ENCODE measurements at regions not wholly inside any gene's neighbourhood (a gene's known extent, or its start where the extent isn't known, plus 50 kb on each side); places are given as distances from the start of the nearest gene placed in this dataset.

- Mint-ChIP-seq H3K4me3 (peak overlapping the region; percentile 55), H3K27ac (peak overlapping the region; percentile 49 to 83), H3K4me1 (peaks cover 11 to 18% of the 10 kb centered on the region in 2 donors), H3K9me3 (peaks cover 0 to 2% of the 10 kb centered on the region in 2 donors), H3K36me3 (no peaks in the 10 kb centered on the region), H3K27me3 (ENCODE audit: low read depth in 2 of 2) (peaks cover 0 to 2% of the 10 kb centered on the region in 2 donors)
- no peak for TF ChIP-seq CTCF (IDR thresholded peaks at IDR 0.05)
- no peaks in the 10 kb centered on the region for H3K36me3 ChIP-seq (ENCODE audit: control insufficient read depth, insufficient read depth, low read length)
- no peak for DNase-seq
- H3K4me3 ChIP-seq (ENCODE audit: low read length), result no peak overlapping the region
- 77% methylated on average over 1 of the region's 1 CpG for WGBS (ENCODE audit: insufficient coverage)
- ATAC-seq, result no peak
- intact Hi-C loops (cut with micrococcal nuclease), result no loop called here
- H3K27ac ChIP-seq (ENCODE audit: low read length), result no peak overlapping the region
- no peaks in the 10 kb centered on the region for H3K27me3 ChIP-seq (ENCODE audit: control insufficient read depth, insufficient read depth, low read length)
- no peaks in the 10 kb centered on the region for H3K9me3 ChIP-seq (ENCODE audit: control insufficient read depth, insufficient read depth, low read length)
- peaks cover 3% of the 10 kb centered on the region for H3K4me1 ChIP-seq (ENCODE audit: control insufficient read depth, insufficient read depth, low read length)
Observed at GRCh38 chr4:15349965-15350364, 77.9 kb upstream of the C1QTNF7 start.

GRCh38 chr4:15352524-15352923 lies 75.3 kb upstream of the C1QTNF7 start:
- DNase-seq, result no peak
- WGBS (ENCODE audit: insufficient coverage), result 88% methylated on average over 2 of the region's 2 CpGs
- ATAC-seq, result no peak
- H3K4me1 Mint-ChIP-seq, result peaks cover 17 to 18% of the 10 kb centered on the region in 2 donors
- Histone ChIP-seq H3K4me3 (ENCODE audit: low read length) (no peak overlapping the region), H3K36me3 (ENCODE audit: control insufficient read depth, insufficient read depth, low read length) (no peaks in the 10 kb centered on the region), H3K27ac (ENCODE audit: low read length) (no peak overlapping the region), H3K27me3 (ENCODE audit: control insufficient read depth, insufficient read depth, low read length) (no peaks in the 10 kb centered on the region), H3K9me3 (ENCODE audit: control insufficient read depth, insufficient read depth, low read length) (no peaks in the 10 kb centered on the region), H3K4me1 (ENCODE audit: control insufficient read depth, insufficient read depth, low read length) (peaks cover 3% of the 10 kb centered on the region)
- H3K4me3 Mint-ChIP-seq, result no peak overlapping the region
- no peak overlapping the region for H3K27ac Mint-ChIP-seq
- TF ChIP-seq CTCF (IDR thresholded peaks at IDR 0.05), result no peak
- intact Hi-C loops (cut with micrococcal nuclease), result no loop called here
- no peaks in the 10 kb centered on the region for H3K36me3 Mint-ChIP-seq
- peaks cover 2 to 10% of the 10 kb centered on the region in 2 donors for H3K27me3 Mint-ChIP-seq (ENCODE audit: low read depth in 2 of 2)
- no peaks in the 10 kb centered on the region for H3K9me3 Mint-ChIP-seq

- H3K27me3 ChIP-seq (ENCODE audit: control insufficient read depth, insufficient read depth, low read length), result no peaks in the 10 kb centered on the region
- Mint-ChIP-seq H3K4me1 (peaks cover 17 to 18% of the 10 kb centered on the region in 2 donors), H3K9me3 (no peaks in the 10 kb centered on the region), H3K4me3 (no peak overlapping the region), H3K27me3 (ENCODE audit: low read depth in 2 of 2) (peaks cover 2 to 10% of the 10 kb centered on the region in 2 donors), H3K36me3 (no peaks in the 10 kb centered on the region), H3K27ac (no peak overlapping the region)
- no peak for TF ChIP-seq CTCF (IDR thresholded peaks at IDR 0.05)
- intact Hi-C loops (cut with micrococcal nuclease), result no loop called here
- no peaks in the 10 kb centered on the region for H3K36me3 ChIP-seq (ENCODE audit: control insufficient read depth, insufficient read depth, low read length)
- H3K9me3 ChIP-seq (ENCODE audit: control insufficient read depth, insufficient read depth, low read length), result no peaks in the 10 kb centered on the region
- no peak for ATAC-seq
- 89% methylated on average over 3 of the region's 3 CpGs for WGBS (ENCODE audit: insufficient coverage)
- H3K27ac ChIP-seq (ENCODE audit: low read length), result no peak overlapping the region
- no peak for DNase-seq
- H3K4me1 ChIP-seq (ENCODE audit: control insufficient read depth, insufficient read depth, low read length), result peaks cover 3% of the 10 kb centered on the region
- H3K4me3 ChIP-seq (ENCODE audit: low read length), result no peak overlapping the region
Observed at GRCh38 chr4:15353207-15353606, 74.6 kb upstream of the C1QTNF7 start.

All from natural killer cell (primary cell).